ENCODE measurements at regions not wholly inside any gene's neighbourhood (a gene's known extent, or its start where the extent isn't known, plus 50 kb on each side); places are given as distances from the start of the nearest gene placed in this dataset.

DNA sequence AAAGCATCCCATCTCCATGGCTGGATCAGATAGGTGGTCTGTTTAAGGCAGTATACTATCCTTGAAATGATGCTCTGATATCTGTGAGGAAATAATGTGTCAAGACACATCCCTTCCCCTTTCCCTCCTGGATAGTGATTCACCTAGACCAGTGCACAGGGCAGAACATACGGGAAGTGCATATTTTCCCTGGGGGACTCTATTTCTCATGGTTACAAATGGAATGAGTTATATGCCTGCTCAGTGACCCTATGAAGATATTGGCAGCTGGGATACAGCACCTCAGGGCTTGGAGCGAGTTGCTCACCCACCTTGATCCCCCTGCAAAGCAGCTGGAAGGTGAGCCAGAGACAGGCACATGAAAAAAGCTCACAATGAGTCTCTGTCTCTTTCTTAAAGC lies 67.5 kb upstream of the PRL start (continued):
- TF ChIP-seq, protein P1, sequence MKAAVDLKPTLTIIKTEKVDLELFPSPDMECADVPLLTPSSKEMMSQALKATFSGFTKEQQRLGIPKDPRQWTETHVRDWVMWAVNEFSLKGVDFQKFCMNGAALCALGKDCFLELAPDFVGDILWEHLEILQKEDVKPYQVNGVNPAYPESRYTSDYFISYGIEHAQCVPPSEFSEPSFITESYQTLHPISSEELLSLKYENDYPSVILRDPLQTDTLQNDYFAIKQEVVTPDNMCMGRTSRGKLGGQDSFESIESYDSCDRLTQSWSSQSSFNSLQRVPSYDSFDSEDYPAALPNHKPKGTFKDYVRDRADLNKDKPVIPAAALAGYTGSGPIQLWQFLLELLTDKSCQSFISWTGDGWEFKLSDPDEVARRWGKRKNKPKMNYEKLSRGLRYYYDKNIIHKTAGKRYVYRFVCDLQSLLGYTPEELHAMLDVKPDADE (IDR thresholded peaks at IDR 0.05) = no peak
- TF ChIP-seq ZNF114 (CRISPR knock-in tag; IDR thresholded peaks at IDR 0.05) (no peak), NANOG (IDR thresholded peaks at IDR 0.05; ENCODE audit: borderline replicate concordance) (no peak), EZH2phosphoT487 (IDR thresholded peaks at IDR 0.05; ENCODE audit: unreplicated experiment) (no peak), ZNF331 (CRISPR knock-in tag; IDR thresholded peaks at IDR 0.05; ENCODE audit: low read depth) (no peak)
- TF ChIP-seq, protein P2, sequence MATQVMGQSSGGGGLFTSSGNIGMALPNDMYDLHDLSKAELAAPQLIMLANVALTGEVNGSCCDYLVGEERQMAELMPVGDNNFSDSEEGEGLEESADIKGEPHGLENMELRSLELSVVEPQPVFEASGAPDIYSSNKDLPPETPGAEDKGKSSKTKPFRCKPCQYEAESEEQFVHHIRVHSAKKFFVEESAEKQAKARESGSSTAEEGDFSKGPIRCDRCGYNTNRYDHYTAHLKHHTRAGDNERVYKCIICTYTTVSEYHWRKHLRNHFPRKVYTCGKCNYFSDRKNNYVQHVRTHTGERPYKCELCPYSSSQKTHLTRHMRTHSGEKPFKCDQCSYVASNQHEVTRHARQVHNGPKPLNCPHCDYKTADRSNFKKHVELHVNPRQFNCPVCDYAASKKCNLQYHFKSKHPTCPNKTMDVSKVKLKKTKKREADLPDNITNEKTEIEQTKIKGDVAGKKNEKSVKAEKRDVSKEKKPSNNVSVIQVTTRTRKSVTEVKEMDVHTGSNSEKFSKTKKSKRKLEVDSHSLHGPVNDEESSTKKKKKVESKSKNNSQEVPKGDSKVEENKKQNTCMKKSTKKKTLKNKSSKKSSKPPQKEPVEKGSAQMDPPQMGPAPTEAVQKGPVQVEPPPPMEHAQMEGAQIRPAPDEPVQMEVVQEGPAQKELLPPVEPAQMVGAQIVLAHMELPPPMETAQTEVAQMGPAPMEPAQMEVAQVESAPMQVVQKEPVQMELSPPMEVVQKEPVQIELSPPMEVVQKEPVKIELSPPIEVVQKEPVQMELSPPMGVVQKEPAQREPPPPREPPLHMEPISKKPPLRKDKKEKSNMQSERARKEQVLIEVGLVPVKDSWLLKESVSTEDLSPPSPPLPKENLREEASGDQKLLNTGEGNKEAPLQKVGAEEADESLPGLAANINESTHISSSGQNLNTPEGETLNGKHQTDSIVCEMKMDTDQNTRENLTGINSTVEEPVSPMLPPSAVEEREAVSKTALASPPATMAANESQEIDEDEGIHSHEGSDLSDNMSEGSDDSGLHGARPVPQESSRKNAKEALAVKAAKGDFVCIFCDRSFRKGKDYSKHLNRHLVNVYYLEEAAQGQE (IDR thresholded peaks at IDR 0.05; ENCODE audit: unreplicated experiment) = no peak

DNA sequence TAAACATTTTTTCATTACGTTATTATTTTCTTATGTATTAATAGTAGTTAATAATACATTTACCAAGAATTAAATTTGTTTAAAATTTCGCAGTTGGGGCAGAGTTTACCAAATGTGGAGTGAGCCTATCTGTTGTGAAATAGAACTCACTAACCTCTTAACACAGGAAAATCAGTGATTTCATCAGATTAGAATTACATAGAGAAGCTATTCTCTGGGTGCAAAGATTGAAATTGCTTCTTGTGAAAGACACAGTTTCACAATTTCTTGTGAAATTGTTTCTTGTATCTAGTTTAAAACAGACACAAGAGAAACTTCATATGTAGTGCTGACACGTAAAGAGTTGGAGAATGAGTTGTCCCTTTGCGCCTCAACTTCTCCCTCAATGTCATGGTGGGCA lies 69.4 kb upstream of the PRL start:
- no peaks in the 10 kb centered on the region for H3K36me3 ChIP-seq (ENCODE audit: insufficient read depth)
- H3K27me3 ChIP-seq (ENCODE audit: insufficient read depth) = no peaks in the 10 kb centered on the region
- no peaks in the 10 kb centered on the region for H3F3A ChIP-seq (replicated peaks; ENCODE audit: low read depth)
- no peaks in the 10 kb centered on the region for H3K9me2 ChIP-seq (ENCODE audit: insufficient read depth)
- peaks cover 33% of the 10 kb centered on the region for H3K4me1 ChIP-seq (ENCODE audit: insufficient read depth)
- H3K4me2 ChIP-seq = no peak overlapping the region
- DNase-seq (ENCODE audit: low spot score) (no peak), ATAC-seq (no peak)
- Mint-ChIP-seq H3K36me3 (ENCODE audit: low read depth) (0 out of 3 replicates have a peak, but pooled peaks cover 3% of the 10 kb centered on the region), H3K4me1 (peaks cover 29% of the 10 kb centered on the region), H3K9me3 (peaks cover 1% of the 10 kb centered on the region; the same call in 1 of the 3 replicates), H3K27ac (no peak overlapping the region), H3K4me3 (no peak overlapping the region), H3K27me3 (ENCODE audit: insufficient read depth, low read depth, poor library complexity) (peaks cover 2% of the 10 kb centered on the region)
- no peaks in the 10 kb centered on the region for H3K79me2 ChIP-seq (replicated peaks; ENCODE audit: insufficient read depth)
- H4K20me1 ChIP-seq (replicated peaks; ENCODE audit: insufficient read depth) = no peaks in the 10 kb centered on the region
- no peak overlapping the region for H3K4me3 ChIP-seq
- H3K27ac ChIP-seq (ENCODE audit: low read depth) = no peak overlapping the region
- no peak overlapping the region for H2AFZ ChIP-seq
- TF ChIP-seq, protein P1 (IDR thresholded peaks at IDR 0.05) = no peak
- TF ChIP-seq NANOG (IDR thresholded peaks at IDR 0.05; ENCODE audit: borderline replicate concordance) (no peak), JUNB (IDR thresholded peaks at IDR 0.05; ENCODE audit: unreplicated experiment) (no peak), EZH2 (IDR thresholded peaks at IDR 0.05; ENCODE audit: low read depth, unreplicated experiment) (no peak), POLR2AphosphoS5 (IDR thresholded peaks at IDR 0.05; ENCODE audit: low read depth) (no peak), CREB1 (CRISPR knock-in tag; IDR thresholded peaks at IDR 0.05; ENCODE audit: low read depth) (no peak), ZNF331 (CRISPR knock-in tag; IDR thresholded peaks at IDR 0.05; ENCODE audit: low read depth) (no peak), EZH2phosphoT487 (IDR thresholded peaks at IDR 0.05; ENCODE audit: unreplicated experiment) (no peak), ZNF114 (CRISPR knock-in tag; IDR thresholded peaks at IDR 0.05) (no peak), STAT1 (IDR thresholded peaks at IDR 0.05; ENCODE audit: unreplicated experiment) (no peak)
- TF ChIP-seq, protein P3, sequence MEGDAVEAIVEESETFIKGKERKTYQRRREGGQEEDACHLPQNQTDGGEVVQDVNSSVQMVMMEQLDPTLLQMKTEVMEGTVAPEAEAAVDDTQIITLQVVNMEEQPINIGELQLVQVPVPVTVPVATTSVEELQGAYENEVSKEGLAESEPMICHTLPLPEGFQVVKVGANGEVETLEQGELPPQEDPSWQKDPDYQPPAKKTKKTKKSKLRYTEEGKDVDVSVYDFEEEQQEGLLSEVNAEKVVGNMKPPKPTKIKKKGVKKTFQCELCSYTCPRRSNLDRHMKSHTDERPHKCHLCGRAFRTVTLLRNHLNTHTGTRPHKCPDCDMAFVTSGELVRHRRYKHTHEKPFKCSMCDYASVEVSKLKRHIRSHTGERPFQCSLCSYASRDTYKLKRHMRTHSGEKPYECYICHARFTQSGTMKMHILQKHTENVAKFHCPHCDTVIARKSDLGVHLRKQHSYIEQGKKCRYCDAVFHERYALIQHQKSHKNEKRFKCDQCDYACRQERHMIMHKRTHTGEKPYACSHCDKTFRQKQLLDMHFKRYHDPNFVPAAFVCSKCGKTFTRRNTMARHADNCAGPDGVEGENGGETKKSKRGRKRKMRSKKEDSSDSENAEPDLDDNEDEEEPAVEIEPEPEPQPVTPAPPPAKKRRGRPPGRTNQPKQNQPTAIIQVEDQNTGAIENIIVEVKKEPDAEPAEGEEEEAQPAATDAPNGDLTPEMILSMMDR (conservative IDR thresholded peaks at IDR 0.05; ENCODE audit: low read depth in 2 of 2) = no peak
- TF ChIP-seq, protein P2 (IDR thresholded peaks at IDR 0.05; ENCODE audit: unreplicated experiment) = no peak

All from GM23338 (cell line).